T1000 (cell line): ENCODE measurements at regions not wholly inside any gene's neighbourhood (a gene's known extent, or its start where the extent isn't known, plus 50 kb on each side); places are given as distances from the start of the nearest gene placed in this dataset.

Source experiments
- DNase-seq: peaks from one replicate; lab custom pipeline; 2025; ENCODE audit warnings: mixed read lengths; lab: John Stamatoyannopoulos, UW

DNA sequence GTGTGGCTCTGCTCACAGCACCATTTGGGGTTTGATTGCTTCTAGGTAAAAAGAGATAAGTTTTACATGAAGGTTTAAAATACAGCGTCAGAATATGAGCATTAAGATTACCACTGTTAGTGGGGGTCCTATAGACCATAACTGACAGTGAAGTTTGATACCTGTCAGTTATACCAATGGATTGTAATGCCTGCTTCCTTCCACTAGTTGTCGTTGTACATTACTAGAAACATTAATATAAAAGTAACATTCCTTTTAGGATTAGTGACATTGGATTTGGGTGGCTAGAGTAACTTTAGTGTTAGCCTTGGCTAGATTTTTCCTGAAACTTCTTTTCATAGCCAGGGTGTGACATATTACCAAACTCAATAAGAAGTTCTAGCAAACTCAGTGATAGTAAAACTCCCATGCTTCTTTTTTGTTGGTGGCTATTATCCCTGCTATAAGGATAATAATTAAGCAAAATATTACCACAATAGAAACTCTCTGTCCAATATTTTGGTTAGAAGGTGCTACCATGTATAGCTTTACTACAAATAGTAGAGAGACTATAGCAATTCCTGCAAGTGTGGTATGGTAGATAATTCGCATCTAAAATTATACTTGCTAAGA lies 57.1 kb downstream of the FAM181B start:
- DNase-seq = no peak

GRCh38 chr11:82675838-82676237 lies 57.8 kb downstream of the FAM181B start:
- DNase-seq = no peak

DNA sequence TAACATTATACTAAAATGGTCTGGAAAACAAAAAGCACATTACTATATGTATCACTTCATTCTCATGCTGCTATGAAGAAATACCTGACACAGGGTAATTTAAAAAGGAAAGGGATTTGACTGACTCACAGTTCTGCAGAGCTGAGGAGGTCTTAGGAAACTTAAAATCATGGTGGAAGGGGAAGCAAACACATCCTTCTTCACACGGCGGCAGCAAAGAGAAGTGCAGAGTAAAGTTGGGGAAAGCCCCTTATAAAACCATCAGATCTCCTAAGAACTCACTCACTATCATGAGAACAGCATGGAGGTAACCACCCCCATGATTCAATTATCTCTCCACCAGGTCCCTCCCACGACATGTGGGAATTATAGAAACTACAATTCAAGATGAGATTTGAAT lies 60.0 kb downstream of the FAM181B start:
- DNase-seq = no peak

DNA sequence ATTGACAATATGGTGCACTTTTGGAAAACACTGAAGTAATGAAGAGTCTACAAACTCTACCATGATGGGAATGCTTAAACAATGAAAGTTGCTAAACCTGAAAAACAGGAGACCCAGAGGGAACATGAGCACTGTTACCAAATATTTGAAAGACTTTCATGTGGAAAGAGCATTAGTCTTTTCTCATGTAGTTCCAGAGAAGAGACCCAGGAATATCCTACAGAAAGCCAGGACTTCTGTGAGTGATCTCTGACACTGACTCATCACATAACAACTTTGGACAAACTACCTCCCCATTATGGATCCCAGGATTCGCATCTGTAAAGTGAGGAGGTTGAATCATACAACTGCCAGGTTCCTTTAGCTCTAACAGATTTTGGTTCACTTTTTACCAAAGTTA lies 62.2 kb downstream of the FAM181B start:
- DNase-seq = no peak

DNA sequence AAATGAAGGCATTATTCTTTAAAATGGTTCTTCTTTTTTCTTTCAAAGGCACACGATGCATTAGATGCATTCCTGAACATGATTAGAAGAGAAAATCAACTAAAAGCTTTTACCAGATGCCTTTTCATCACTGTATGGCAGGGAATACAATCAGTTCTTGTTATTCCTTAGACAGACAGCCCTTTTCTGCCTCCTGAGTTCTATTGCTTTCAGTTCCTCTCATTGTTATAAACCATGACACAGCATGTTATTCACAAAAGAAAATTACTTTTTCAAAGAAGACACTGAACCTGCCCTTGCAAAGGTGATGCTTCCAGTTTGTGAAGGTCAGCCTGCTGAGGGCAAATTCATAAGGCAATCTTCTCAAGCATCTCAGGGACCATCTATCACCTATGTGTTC lies 70.1 kb downstream of the FAM181B start:
- no peak for DNase-seq

DNA sequence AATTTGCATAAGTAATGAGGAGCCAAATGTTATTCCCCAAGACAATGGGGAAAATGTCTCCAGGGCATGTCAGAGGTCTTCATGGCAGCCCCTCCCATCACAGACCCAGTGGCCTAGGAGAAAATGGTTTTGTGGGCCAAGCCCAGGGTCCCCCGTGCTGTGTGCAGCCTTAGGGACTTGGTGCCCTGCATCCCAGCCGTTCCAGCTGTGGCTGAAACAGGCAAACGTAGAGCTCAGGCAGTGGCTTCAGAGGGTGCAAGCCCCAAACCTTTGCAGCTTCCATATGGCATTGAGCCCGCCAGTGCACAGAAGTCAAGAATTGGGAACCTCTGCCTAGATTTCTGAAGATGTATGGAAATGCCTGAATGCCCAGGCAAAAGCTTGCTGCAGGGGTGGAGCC lies 79.9 kb downstream of the FAM181B start:
- DNase-seq = no peak

- DNase-seq = no peak
Observed at GRCh38 chr11:82639251-82639650, 94.4 kb downstream of the FAM181B start.

GRCh38 chr11:82636615-82637014 lies 97.0 kb downstream of the FAM181B start:
- no peak for DNase-seq

- no peak for DNase-seq
Observed at GRCh38 chr11:82634091-82634490, 99.6 kb downstream of the FAM181B start.

- DNase-seq = no peak
Observed at GRCh38 chr11:82631722-82632630, 101.7 kb downstream of the FAM181B start.

- no peak for DNase-seq
Observed at GRCh38 chr11:82610671-82611070, 123.0 kb downstream of the FAM181B start.

- DNase-seq = no peak
Observed at GRCh38 chr11:82606738-82607137, 126.9 kb downstream of the FAM181B start.

GRCh38 chr11:82601711-82602110 lies 132.0 kb downstream of the FAM181B start:
- DNase-seq = no peak

DNA sequence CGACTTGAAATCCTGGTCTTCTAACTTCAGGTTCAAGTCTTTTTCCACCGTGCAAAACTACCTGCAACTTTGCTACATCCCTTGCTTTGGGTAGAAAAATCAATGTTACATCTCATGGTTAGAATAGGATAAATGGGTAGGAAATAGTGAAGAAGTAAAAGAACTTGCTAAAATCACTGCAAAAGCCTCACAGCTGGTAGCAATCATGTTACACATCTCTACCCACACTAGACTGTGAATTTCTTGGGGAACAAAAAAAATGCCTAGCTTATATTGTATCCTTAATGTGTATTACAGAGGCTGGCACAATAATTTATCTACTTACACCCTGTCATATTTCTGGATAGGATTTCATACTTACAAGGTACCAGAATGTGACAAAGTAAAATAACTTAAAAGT lies 133.8 kb downstream of the FAM181B start:
- no peak for DNase-seq

GRCh38 chr11:82586581-82586980 lies 147.1 kb downstream of the FAM181B start:
- no peak for DNase-seq

DNA sequence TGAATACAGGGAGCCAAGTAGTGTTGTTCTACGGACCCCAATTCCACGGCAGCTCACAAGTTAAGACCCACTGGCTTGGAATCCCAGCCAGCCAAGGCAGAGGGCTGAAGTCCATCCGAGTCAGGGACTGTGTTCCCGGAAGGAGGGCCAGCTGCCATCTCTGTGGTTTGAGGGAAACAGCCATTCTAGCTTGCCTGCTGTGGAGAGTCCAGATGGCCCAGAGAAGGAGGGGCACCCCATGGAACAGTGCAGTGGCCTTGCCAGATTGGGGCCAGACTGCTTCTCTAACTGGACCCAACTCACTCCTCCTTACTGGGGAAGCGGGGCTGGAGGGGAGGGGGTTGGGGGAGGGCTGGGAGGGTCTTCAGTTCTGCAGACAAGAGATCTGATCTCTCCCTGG lies 156.4 kb downstream of the FAM181B start:
- no peak for DNase-seq

DNA sequence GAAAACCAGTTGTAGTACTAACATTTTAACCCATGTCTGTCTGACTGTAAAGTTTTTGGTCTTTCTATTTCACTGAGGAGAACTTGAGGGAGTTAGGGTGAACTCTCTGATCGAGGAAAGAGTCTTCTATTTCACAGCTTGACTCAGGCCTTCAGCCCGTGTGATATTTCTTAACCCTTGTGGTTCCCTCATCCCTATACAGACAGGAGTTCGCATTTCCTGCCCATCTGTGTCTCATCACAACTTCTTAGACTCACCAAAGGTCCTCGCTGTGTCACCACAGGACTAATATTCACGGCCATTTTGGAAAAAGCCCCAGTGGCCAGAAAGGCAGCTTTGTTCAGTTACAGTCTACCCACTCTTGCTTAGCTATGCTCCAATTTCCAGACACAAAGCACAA lies 172.8 kb downstream of the FAM181B start:
- DNase-seq = no peak

DNA sequence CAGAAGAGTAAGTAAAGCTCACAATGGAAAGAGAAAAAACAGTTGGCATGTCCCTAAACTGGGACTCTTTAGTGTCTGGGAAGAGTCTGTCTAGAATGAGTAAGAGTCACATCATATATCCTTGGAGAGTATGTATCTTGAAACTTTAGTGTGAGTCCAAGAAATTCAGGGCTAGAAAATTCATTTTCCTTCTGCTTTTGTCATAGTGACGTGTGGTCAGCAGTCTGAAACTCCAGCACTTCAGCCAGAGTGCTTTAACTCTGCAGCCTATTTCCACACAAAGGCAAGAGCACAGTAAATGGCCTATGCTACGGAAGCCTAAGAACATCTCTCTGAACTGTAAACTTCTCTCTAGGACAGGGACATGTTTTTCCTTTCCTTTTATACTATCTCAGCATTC lies 174.1 kb downstream of the FAM181B start:
- DNase-seq = no peak

GRCh38 chr11:82557274-82557673 lies 176.4 kb downstream of the FAM181B start:
- DNase-seq = no peak

DNA sequence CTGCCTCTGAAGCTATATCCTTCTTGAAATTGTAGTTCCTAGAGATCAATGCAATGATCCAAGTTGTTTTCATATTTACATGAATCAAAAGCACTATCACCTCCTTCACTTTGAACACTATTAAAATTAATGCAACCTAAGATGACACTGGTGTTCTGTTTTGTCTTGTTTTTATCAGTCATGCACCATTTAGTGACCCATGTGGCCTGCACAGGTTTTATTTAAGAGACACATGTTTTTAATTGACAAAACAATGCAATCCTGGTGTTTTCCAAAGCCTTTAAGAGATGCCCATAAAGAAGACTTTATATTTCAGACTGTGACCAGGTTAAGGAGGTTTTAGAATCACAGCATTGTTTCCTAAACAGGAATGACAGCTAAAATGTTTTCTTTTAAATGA lies 177.5 kb downstream of the FAM181B start:
- no peak for DNase-seq

DNA sequence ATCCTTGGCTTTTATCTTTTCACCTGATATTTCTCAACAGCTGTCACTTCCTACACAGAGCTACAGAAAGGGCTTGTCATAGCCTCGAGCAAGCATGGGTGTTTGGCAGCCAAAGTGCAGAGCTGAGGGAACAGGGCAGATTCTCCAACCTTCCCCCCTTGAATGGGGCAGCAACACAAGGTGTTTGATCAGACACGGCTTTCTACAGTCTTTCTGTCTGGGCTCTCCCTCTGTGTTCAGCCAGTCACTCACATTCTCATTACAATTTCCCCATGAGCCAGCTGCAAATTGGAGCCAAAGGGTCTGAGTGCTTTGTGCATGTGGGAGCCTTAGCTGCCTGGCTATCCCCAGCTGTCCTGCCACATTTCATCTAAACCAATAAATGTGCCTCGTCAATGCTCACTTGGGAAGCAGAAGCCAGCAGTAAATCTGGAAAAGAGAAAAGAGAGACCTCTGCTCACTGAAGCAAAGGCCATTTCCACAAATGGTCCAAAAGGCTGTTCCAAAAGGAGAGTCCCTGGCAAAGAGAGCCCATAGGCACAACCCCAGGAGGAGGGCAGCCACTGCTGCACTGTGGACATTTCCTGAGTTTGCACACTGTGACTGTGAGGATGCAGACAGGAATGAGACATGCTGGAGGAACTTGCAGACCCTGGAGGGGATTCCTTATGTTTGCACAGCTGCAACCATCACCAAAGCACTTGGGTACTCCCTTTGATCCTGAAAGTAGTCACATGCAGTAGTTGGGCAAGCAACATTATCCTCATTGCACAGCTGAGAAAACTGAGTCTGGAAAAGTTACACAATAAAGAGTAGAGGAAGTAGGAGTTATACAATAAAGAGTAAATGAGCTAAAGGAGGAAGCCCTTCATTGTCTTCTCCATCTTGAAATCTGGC lies 186.8 kb downstream of the FAM181B start:
- DNase-seq = no peak

- DNase-seq = no peak
Observed at GRCh38 chr11:82539669-82540068, 194.0 kb downstream of the FAM181B start.

- DNase-seq = no peak
Observed at GRCh38 chr11:82536706-82537105, 197.0 kb downstream of the FAM181B start.
